Kidney (tissue), 13 donors: ENCODE measurements at regions not wholly inside any gene's neighbourhood (a gene's known extent, or its start where the extent isn't known, plus 50 kb on each side); places are given as distances from the start of the nearest gene placed in this dataset.

Experiments
- DNase-seq, 5 donors: peaks; one replicate each; pipeline ENCODE4 v3.0.0-alpha.2; 2013 to 2020
- FAIRE-seq: peaks from 2 replicates; lab custom pipeline; 2012; peaks lifted over from hg19 to GRCh38; lab: Jason Lieb, UNC
- H3K27ac ChIP-seq, 2 donors: one replicate each; pipeline ENCODE4 v1.7.0; 2013; ENCODE audit warnings: low read depth in 2 of 2, low read length in 2 of 2, inconsistent platforms in 1 of 2
- H3K27me3 ChIP-seq: one replicate; pipeline ENCODE4 v1.7.1; 2013; ENCODE audit warnings: low read length, inconsistent platforms; ENCODE audit not compliant: control insufficient read depth, insufficient read depth
- H3K36me3 ChIP-seq, 3 donors: one replicate each; pipeline versions ENCODE4 v1.7.0 to v1.7.1; 2013; ENCODE audit warnings: low read length in 3 of 3, control low read depth in 1 of 3, inconsistent platforms in 1 of 3; ENCODE audit not compliant: insufficient read depth in 3 of 3, control insufficient read depth in 2 of 3
- H3K4me1 ChIP-seq, 3 donors: one replicate each; pipeline versions ENCODE4 v1.7.0 to v1.7.1; 2013; ENCODE audit warnings: low read length in 3 of 3, inconsistent platforms in 1 of 3, low read depth in 1 of 3; ENCODE audit not compliant: control insufficient read depth in 2 of 3, insufficient read depth in 2 of 3
- H3K4me3 ChIP-seq, 3 donors: one replicate each; pipeline versions ENCODE4 v1.7.0 to v1.8.1; 2013; ENCODE audit warnings: low read length in 3 of 3, control low read depth in 1 of 3, inconsistent platforms in 1 of 3
- H3K9ac ChIP-seq, 3 donors: one replicate each; pipeline versions ENCODE4 v1.7.0 to v1.7.1; 2013; ENCODE audit warnings: low read length in 3 of 3, control low read depth in 1 of 3, inconsistent platforms in 1 of 3
- H3K9me3 ChIP-seq, 3 donors: one replicate each; pipeline versions ENCODE4 v1.7.0 to v1.7.1; 2013; ENCODE audit warnings: low read length in 3 of 3, control low read depth in 1 of 3, inconsistent platforms in 1 of 3; ENCODE audit not compliant: control insufficient read depth in 2 of 3, insufficient read depth in 1 of 3
- CTCF ChIP-seq: IDR thresholded peaks from 3 replicates; pipeline ENCODE4 v1.5.1; 2012; ENCODE audit warnings: mild to moderate bottlenecking, moderate library complexity, borderline replicate concordance; ENCODE audit not compliant: insufficient read depth; ENCODE audit errors: extremely low read depth
- intact Hi-C: fragments of 100-400 bp; cut with DNase I; formaldehyde crosslinking; loops from one replicate; pipeline ENCODE4 v1.11.1; 2022
- donor health status: control.
- donor health status: control.
- donor health status: control.
- donor health status: control.
- donor health status: control.
- donor health status: DM: yes; HTN: yes; CAD: no.
- donor health status: Normal renal cell carcinoma (clear cell type).

GRCh38 chr6:40901322-40902055 lies 137.5 kb downstream of the UNC5CL start:
- no peaks in the 10 kb centered on the region for H3K9me3 ChIP-seq
- H3K4me1 ChIP-seq: no peaks in the 10 kb centered on the region
- FAIRE-seq: no peak
- intact Hi-C loops: no loop called here
- no peak overlapping the region for H3K27ac ChIP-seq
- H3K4me3 ChIP-seq: no peak overlapping the region
- H3K27me3 ChIP-seq: no peaks in the 10 kb centered on the region
- H3K9ac ChIP-seq: no peak overlapping the region
- no peaks in the 10 kb centered on the region for H3K36me3 ChIP-seq
- no peak for DNase-seq
- TF ChIP-seq CTCF: no peak

GRCh38 chr6:40900791-40901190 lies 138.2 kb downstream of the UNC5CL start:
- Histone ChIP-seq H3K9ac (no peak overlapping the region), H3K4me3 (no peak overlapping the region), H3K4me1 (no peaks in the 10 kb centered on the region), H3K27me3 (no peaks in the 10 kb centered on the region), H3K36me3 (no peaks in the 10 kb centered on the region), H3K9me3 (no peaks in the 10 kb centered on the region), H3K27ac (no peak overlapping the region)
- intact Hi-C loops: no loop called here
- FAIRE-seq (no peak), DNase-seq (no peak)
- no peak for TF ChIP-seq CTCF

- FAIRE-seq (no peak), DNase-seq (no peak)
- no peak overlapping the region for H3K9ac ChIP-seq
- no peak overlapping the region for H3K27ac ChIP-seq
- H3K9me3 ChIP-seq: no peaks in the 10 kb centered on the region
- no peaks in the 10 kb centered on the region for H3K4me1 ChIP-seq
- no peaks in the 10 kb centered on the region for H3K36me3 ChIP-seq
- no peak for TF ChIP-seq CTCF
- no peak overlapping the region for H3K4me3 ChIP-seq
- no peaks in the 10 kb centered on the region for H3K27me3 ChIP-seq
- intact Hi-C loops: no loop called here
Observed at GRCh38 chr6:40899684-40900155, 139.3 kb downstream of the UNC5CL start.
